ENCODE measurements at regions not wholly inside any gene's neighbourhood (a gene's known extent, or its start where the extent isn't known, plus 50 kb on each side); places are given as distances from the start of the nearest gene placed in this dataset.

GRCh38 chr1:193514397-193514796 lies 328.0 kb upstream of the B3GALT2 start:
- TF ChIP-seq CTCF (conservative IDR thresholded peaks at IDR 0.05) (no peak), EZH2 (IDR thresholded peaks at IDR 0.05; ENCODE audit: low read depth) (no peak)

All from PC-9 (cell line).